PFSK-1 (cell line): ENCODE measurements at regions not wholly inside any gene's neighbourhood (a gene's known extent, or its start where the extent isn't known, plus 50 kb on each side); places are given as distances from the start of the nearest gene placed in this dataset.

Experiments
- FOXP2 ChIP-seq: optimal IDR thresholded peaks from 2 replicates; pipeline ENCODE3; 2011; ENCODE audit warnings: borderline replicate concordance, control low read depth, inconsistent platforms; ENCODE audit not compliant: insufficient read depth; ENCODE audit errors: extremely low read length, extremely low read depth
- POLR2AphosphoS5 ChIP-seq: IDR thresholded peaks from 2 replicates; pipeline ENCODE4 v1.6.1; 2012; ENCODE audit warnings: low read depth, mild to moderate bottlenecking, control low read depth, low read length, moderate library complexity
- REST ChIP-seq, 2 experiments: IDR thresholded peaks; 2 replicates each; pipeline versions ENCODE4 v1.6.1 to v1.8.0; 2011 to 2012; ENCODE audit warnings: low read depth in 2 of 2, low read length in 2 of 2, control low read depth in 1 of 2, inconsistent platforms in 1 of 2, mild to moderate bottlenecking in 1 of 2, moderate library complexity in 1 of 2; ENCODE audit not compliant: insufficient read depth in 1 of 2
- SIN3A ChIP-seq: IDR thresholded peaks from 2 replicates; pipeline ENCODE4 v1.6.1; 2012; ENCODE audit warnings: mild to moderate bottlenecking, low read length, moderate library complexity, borderline replicate concordance; ENCODE audit not compliant: insufficient read depth
- TAF1 ChIP-seq: IDR thresholded peaks from 2 replicates; pipeline ENCODE4 v1.6.1; 2012; ENCODE audit warnings: low read length, control low read depth, borderline replicate concordance; ENCODE audit not compliant: insufficient read depth

DNA sequence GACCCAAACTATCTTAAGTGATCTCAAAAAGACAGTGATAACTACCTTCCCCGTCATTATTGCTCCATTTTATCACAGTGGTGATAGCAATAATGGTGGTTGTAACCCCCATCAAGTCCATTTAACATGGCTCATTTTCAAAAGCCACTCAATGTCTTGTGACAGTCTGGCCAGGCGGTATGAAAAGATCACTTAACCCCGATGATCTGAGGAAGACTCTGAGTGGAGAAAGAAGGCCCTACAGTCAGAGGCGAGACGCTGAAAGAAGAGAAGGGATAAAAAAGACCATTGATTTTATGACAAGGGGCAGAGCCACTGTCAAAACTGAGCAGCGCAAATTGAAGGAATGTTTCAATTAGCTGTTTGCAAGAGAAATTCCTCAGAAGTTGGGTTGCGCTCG lies 417.2 kb upstream of the PBX1 start:
- TF ChIP-seq REST (IDR thresholded peaks at IDR 0.05; ENCODE audit: insufficient read depth in 1 of 2, low read depth in 2 of 2, low read length in 2 of 2) (no peak), FOXP2 (no peak), POLR2AphosphoS5 (no peak), SIN3A (no peak), TAF1 (no peak)

- no peak for TF ChIP-seq TAF1
- TF ChIP-seq SIN3A: no peak
- TF ChIP-seq REST (IDR thresholded peaks at IDR 0.05; ENCODE audit: insufficient read depth in 1 of 2, low read depth in 2 of 2, low read length in 2 of 2): no peak
- no peak for TF ChIP-seq POLR2AphosphoS5
- TF ChIP-seq FOXP2: no peak
These were observed 404.4 kb upstream of the PBX1 start for GRCh38 chr1:164154622-164155021.

GRCh38 chr1:164155347-164155746 lies 403.6 kb upstream of the PBX1 start:
- no peak for TF ChIP-seq POLR2AphosphoS5
- no peak for TF ChIP-seq TAF1
- TF ChIP-seq SIN3A: no peak
- TF ChIP-seq REST (IDR thresholded peaks at IDR 0.05; ENCODE audit: insufficient read depth in 1 of 2, low read depth in 2 of 2, low read length in 2 of 2): no peak
- TF ChIP-seq FOXP2: no peak

DNA sequence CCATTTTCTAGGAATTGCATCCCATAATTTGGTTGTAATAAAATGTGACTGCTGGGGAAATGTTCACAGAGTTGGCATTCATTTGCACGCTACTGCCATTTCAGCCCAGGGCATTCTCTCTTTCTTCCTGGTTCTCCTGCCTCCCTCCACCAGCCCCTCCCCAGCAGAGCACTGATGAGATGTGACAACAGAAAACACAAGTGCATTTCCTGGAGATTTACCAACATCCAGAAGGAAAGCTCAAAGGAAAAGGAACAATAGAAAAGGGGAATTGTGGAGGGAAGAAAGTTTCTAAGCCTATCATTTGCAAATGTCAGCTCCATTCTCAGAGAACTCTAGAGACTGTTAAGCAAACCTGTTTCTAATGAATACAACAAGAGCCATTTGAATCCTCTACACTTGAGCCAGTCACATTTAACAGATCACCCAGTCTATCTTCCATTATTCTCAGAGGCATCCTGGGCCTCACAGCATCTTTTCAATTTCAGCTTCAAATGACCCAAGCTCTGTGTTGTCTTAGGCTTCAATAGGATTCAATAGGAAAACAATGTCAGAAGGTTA lies 395.6 kb upstream of the PBX1 start:
- TF ChIP-seq REST (IDR thresholded peaks at IDR 0.05; ENCODE audit: insufficient read depth in 1 of 2, low read depth in 2 of 2, low read length in 2 of 2): no peak
- TF ChIP-seq SIN3A: no peak
- TF ChIP-seq FOXP2: no peak
- TF ChIP-seq POLR2AphosphoS5: no peak
- no peak for TF ChIP-seq TAF1

DNA sequence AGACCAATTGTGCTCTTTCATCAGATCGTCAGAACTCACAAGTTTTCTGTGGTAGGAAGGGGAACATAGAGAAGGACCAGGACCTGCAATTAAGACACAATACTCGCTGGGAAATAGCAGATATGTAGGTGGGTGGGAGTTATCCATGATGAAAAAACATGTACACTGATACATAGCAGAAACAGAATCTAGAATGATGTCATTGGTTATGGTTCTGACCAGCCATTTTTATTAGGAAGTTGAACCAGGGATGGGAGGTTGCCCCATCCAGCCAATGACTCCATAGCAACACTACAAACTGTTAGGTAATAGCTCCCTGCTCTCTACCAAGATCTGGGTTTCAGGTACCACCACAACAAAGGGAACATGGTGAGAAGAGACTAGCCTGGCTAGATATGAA lies 393.5 kb upstream of the PBX1 start:
- TF ChIP-seq SIN3A: no peak
- TF ChIP-seq FOXP2: no peak
- no peak for TF ChIP-seq REST (IDR thresholded peaks at IDR 0.05; ENCODE audit: insufficient read depth in 1 of 2, low read depth in 2 of 2, low read length in 2 of 2)
- TF ChIP-seq POLR2AphosphoS5: no peak
- no peak for TF ChIP-seq TAF1
